ENCODE measurements at regions not wholly inside any gene's neighbourhood (a gene's known extent, or its start where the extent isn't known, plus 50 kb on each side); places are given as distances from the start of the nearest gene placed in this dataset.

DNA sequence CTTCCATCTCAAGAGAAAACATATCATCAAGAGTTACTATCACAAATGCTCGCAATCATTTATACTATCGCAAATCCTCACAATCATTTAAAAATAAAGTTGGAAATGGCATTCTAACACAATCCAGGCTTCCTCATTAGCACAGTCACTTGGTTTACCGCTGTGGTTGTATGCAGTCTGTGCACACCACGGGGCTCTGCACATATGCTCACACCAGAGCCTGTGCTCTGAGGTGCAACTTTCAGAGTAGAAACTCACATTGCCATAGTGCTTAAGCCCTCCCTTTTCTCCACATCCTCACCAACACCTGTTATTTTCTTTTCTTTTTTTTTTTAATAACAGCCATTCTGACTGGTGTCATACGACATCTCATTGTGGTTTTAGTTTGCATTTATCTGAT lies 235.6 kb upstream of the KLF6 start:
- no peaks in the 10 kb centered on the region for H3K9me1 ChIP-seq (replicated peaks; ENCODE audit: control insufficient read depth, extremely low read depth, insufficient read depth, low read length)
- no TSS peak for BruUV-seq (replicated peaks)
- TF ChIP-seq, protein P1, sequence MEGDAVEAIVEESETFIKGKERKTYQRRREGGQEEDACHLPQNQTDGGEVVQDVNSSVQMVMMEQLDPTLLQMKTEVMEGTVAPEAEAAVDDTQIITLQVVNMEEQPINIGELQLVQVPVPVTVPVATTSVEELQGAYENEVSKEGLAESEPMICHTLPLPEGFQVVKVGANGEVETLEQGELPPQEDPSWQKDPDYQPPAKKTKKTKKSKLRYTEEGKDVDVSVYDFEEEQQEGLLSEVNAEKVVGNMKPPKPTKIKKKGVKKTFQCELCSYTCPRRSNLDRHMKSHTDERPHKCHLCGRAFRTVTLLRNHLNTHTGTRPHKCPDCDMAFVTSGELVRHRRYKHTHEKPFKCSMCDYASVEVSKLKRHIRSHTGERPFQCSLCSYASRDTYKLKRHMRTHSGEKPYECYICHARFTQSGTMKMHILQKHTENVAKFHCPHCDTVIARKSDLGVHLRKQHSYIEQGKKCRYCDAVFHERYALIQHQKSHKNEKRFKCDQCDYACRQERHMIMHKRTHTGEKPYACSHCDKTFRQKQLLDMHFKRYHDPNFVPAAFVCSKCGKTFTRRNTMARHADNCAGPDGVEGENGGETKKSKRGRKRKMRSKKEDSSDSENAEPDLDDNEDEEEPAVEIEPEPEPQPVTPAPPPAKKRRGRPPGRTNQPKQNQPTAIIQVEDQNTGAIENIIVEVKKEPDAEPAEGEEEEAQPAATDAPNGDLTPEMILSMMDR (IDR thresholded peaks at IDR 0.05; ENCODE audit: extremely low read depth in 1 of 2, insufficient read depth in 1 of 2, low read depth in 1 of 2, low read length in 2 of 2) = no peak
- TF ChIP-seq EZH2 (IDR thresholded peaks at IDR 0.05; ENCODE audit: borderline replicate concordance, low read depth, low read length, severe bottlenecking) = no peak
- TF ChIP-seq MYC (IDR thresholded peaks at IDR 0.05; ENCODE audit: low read depth, low read length) = no peak
- TF ChIP-seq GATA2 (IDR thresholded peaks at IDR 0.05; ENCODE audit: insufficient read depth, insufficient read length, low read depth, low read length) = no peak
- TF ChIP-seq JUN (IDR thresholded peaks at IDR 0.05; ENCODE audit: borderline replicate concordance, insufficient read depth, insufficient read length, low read depth) = no peak
- no peak for TF ChIP-seq POLR2AphosphoS5 (IDR thresholded peaks at IDR 0.05; ENCODE audit: insufficient read depth, low read depth, low read length)
- no peak for TF ChIP-seq FOS (IDR thresholded peaks at IDR 0.05; ENCODE audit: borderline replicate concordance, insufficient read depth, low read length)
- TF ChIP-seq POLR2A (IDR thresholded peaks at IDR 0.05; ENCODE audit: low read depth, low read length) = no peak
- TF ChIP-seq, protein P2, sequence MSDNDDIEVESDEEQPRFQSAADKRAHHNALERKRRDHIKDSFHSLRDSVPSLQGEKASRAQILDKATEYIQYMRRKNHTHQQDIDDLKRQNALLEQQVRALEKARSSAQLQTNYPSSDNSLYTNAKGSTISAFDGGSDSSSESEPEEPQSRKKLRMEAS (IDR thresholded peaks at IDR 0.05; ENCODE audit: insufficient read depth, insufficient read length) = no peak
- no peaks in the 10 kb centered on the region for H3K4me1 ChIP-seq (ENCODE audit: control insufficient read depth, extremely low read depth, insufficient read depth, low read length)
- H3K79me2 ChIP-seq (ENCODE audit: control insufficient read depth, insufficient read depth, low read length) = no peaks in the 10 kb centered on the region
- no peak overlapping the region for H3K4me2 ChIP-seq (ENCODE audit: insufficient read depth, low read length)
- CTCF ChIA-PET = no interaction called here
- dilution Hi-C loops (cut with MboI; ENCODE audit: extremely low pct_ligation_motif_present, low sequenced_read_pairs) = no loop called here
- no peak overlapping the region for H3K4me3 ChIP-seq (replicated peaks in 1 of 3; ENCODE audit: insufficient read depth in 1 of 3, low read depth in 1 of 3, low read length in 3 of 3)
- no peaks in the 10 kb centered on the region for H3K27me3 ChIP-seq (ENCODE audit: control insufficient read depth in 2 of 2, insufficient read depth in 2 of 2, low read length in 2 of 2)
- no peaks in the 10 kb centered on the region for H4K20me1 ChIP-seq (replicated peaks; ENCODE audit: control insufficient read depth, extremely low read depth, insufficient read depth, low read length)
- H3K36me3 ChIP-seq (ENCODE audit: control insufficient read depth in 2 of 2, extremely low read depth in 1 of 2, insufficient read depth in 2 of 2, low read length in 2 of 2) = no peaks in the 10 kb centered on the region
- POLR2A ChIA-PET = no interaction called here
- H2AFZ ChIP-seq (ENCODE audit: low read depth, low read length) = no peak overlapping the region
- DNase-seq (ENCODE audit: low read depth, low spot score) (no peak), FAIRE-seq (peak; percentile 4)
- no peaks in the 10 kb centered on the region for H3K9me3 ChIP-seq (replicated peaks; ENCODE audit: control insufficient read depth, insufficient read depth, low read length)
- H3K27ac ChIP-seq (ENCODE audit: insufficient read depth, low read depth, low read length) = no peak overlapping the region
- no peak overlapping the region for H3K9ac ChIP-seq (replicated peaks; ENCODE audit: extremely low read depth, insufficient read depth, low read length)
- intact Hi-C loops (cut with micrococcal nuclease) = no loop called here
